Esophagus muscularis mucosa (tissue), 4 donors: ENCODE measurements at regions not wholly inside any gene's neighbourhood (a gene's known extent, or its start where the extent isn't known, plus 50 kb on each side); places are given as distances from the start of the nearest gene placed in this dataset.

Source experiments
- DNase-seq: peaks from one replicate; pipeline ENCODE4 v3.0.0-alpha.2; 2017; ENCODE audit errors: extremely low spot score
- H3K27ac ChIP-seq, 4 donors: fragments of 200-600 bp; sonication (generic); replicated peaks in 1 of 4; 1 replicate in 3 of 4; 2 replicates in 1 of 4; pipeline ENCODE4 v1.5.1; 2016 to 2019; ENCODE audit warnings: mild to moderate bottlenecking in 1 of 4
- H3K27me3 ChIP-seq, 4 donors: fragments of 200-600 bp; sonication (generic); one replicate each; pipeline versions ENCODE4 v1.5.1 to v1.6.0; 2016 to 2019
- H3K36me3 ChIP-seq, 4 donors: fragments of 200-600 bp; sonication (generic); one replicate each; pipeline ENCODE4 v1.5.1; 2016 to 2019
- H3K4me1 ChIP-seq, 4 donors: fragments of 200-600 bp; sonication (generic); one replicate each; pipeline ENCODE4 v1.5.1; 2016 to 2019
- H3K4me3 ChIP-seq, 4 donors: fragments of 200-600 bp; sonication (generic); 1 replicate in 2 of 4; 2 replicates in 2 of 4; pipeline ENCODE4 v1.5.1; 2016 to 2019; ENCODE audit warnings: mild to moderate bottlenecking in 4 of 4, moderate library complexity in 1 of 4
- H3K9me3 ChIP-seq, 4 donors: fragments of 200-600 bp; sonication (generic); 1 replicate in 3 of 4; 2 replicates in 1 of 4; pipeline ENCODE4 v1.5.1; 2016 to 2019
- CTCF ChIP-seq, 3 experiments: fragments of 200-600 bp in 2 of 3; fragments of 450-650 bp in 1 of 3; sonication (generic) in 2 of 3; IDR thresholded peaks; one replicate each; pipeline ENCODE4 v1.5.1; 2017 to 2019; ENCODE audit warnings: antibody characterized with exemption in 3 of 3, mild to moderate bottlenecking in 2 of 3, moderate library complexity in 1 of 3
- EP300 ChIP-seq: sonication (generic); formaldehyde crosslinking; IDR thresholded peaks from one replicate; pipeline ENCODE4 v1.6.1; 2017; ENCODE audit warnings: antibody characterized with exemption
- POLR2A ChIP-seq: fragments of 450-650 bp; IDR thresholded peaks from one replicate; pipeline ENCODE4 v1.6.1; 2017; ENCODE audit warnings: antibody characterized with exemption, moderate library complexity, mild to moderate bottlenecking, low read depth
- POLR2AphosphoS5 ChIP-seq, 2 donors: sonication (generic); formaldehyde crosslinking; IDR thresholded peaks; one replicate each; pipeline ENCODE4 v1.6.1; 2017; ENCODE audit warnings: antibody characterized with exemption in 2 of 2
- WGBS: methylation state at CpG from one replicate; pipeline ENCODE4 v1.1.5; 2018; 5-methylcytosine and 5-hydroxymethylcytosine counted together
- intact Hi-C: fragments of 100-400 bp; cut with DNase I; formaldehyde crosslinking; loops from one replicate; pipeline ENCODE4 v1.15.1; 2023

- 98% methylated on average over 11 of the region's 11 CpGs for WGBS
- TF ChIP-seq CTCF (IDR thresholded peaks at IDR 0.05) (no peak), POLR2A (no peak), POLR2AphosphoS5 (IDR thresholded peaks at IDR 0.05) (no peak), EP300 (no peak)
- Histone ChIP-seq H3K27me3 (no peaks in the 10 kb centered on the region), H3K4me1 (no peaks in the 10 kb centered on the region), H3K36me3 (no peaks in the 10 kb centered on the region), H3K27ac (no peak overlapping the region), H3K4me3 (no peak overlapping the region), H3K9me3 (peaks cover 0 to 8% (median 4%) of the 10 kb centered on the region in 4 donors)
- DNase-seq: no peak
- intact Hi-C loops: no loop called here
These were observed 201.9 kb downstream of the DMAC1 start for GRCh38 chr9:7597716-7598115.

GRCh38 chr9:7592321-7593316 is 207.0 kb downstream of the DMAC1 start:
- H3K9me3 ChIP-seq: peaks cover 0 to 8% (median 4%) of the 10 kb centered on the region in 4 donors
- H3K27me3 ChIP-seq: no peaks in the 10 kb centered on the region
- intact Hi-C loops: no loop called here
- no peaks in the 10 kb centered on the region for H3K4me1 ChIP-seq
- 60% methylated on average over 10 of the region's 10 CpGs for WGBS
- H3K4me3 ChIP-seq: no peak overlapping the region
- no peak for DNase-seq
- H3K27ac ChIP-seq: no peak overlapping the region
- no peak for TF ChIP-seq EP300
- no peak for TF ChIP-seq POLR2AphosphoS5 (IDR thresholded peaks at IDR 0.05)
- TF ChIP-seq POLR2A: no peak
- no peak for TF ChIP-seq CTCF (IDR thresholded peaks at IDR 0.05)
- no peaks in the 10 kb centered on the region for H3K36me3 ChIP-seq

- DNase-seq: no peak
- TF ChIP-seq POLR2A (no peak), CTCF (IDR thresholded peaks at IDR 0.05) (no peak), POLR2AphosphoS5 (IDR thresholded peaks at IDR 0.05) (no peak), EP300 (no peak)
- H3K4me1 ChIP-seq: no peaks in the 10 kb centered on the region
- WGBS: 87% methylated on average over 2 of the region's 2 CpGs
- no peak overlapping the region for H3K4me3 ChIP-seq
- H3K27ac ChIP-seq: no peak overlapping the region
- intact Hi-C loops: no loop called here
- no peaks in the 10 kb centered on the region for H3K27me3 ChIP-seq
- H3K9me3 ChIP-seq: peaks cover 0 to 8% (median 4%) of the 10 kb centered on the region in 4 donors
- no peaks in the 10 kb centered on the region for H3K36me3 ChIP-seq
These were observed 208.1 kb downstream of the DMAC1 start for GRCh38 chr9:7591501-7591900.

GRCh38 chr9:7580568-7580967 is 219.0 kb downstream of the DMAC1 start:
- WGBS: 72% methylated on average over 5 of the region's 5 CpGs
- Histone ChIP-seq H3K4me1 (no peaks in the 10 kb centered on the region), H3K9me3 (no peaks in the 10 kb centered on the region), H3K27me3 (no peaks in the 10 kb centered on the region), H3K36me3 (no peaks in the 10 kb centered on the region), H3K4me3 (no peak overlapping the region), H3K27ac (no peak overlapping the region)
- no peak for DNase-seq
- TF ChIP-seq CTCF (IDR thresholded peaks at IDR 0.05): no peak
- no peak for TF ChIP-seq POLR2A
- no peak for TF ChIP-seq POLR2AphosphoS5 (IDR thresholded peaks at IDR 0.05)
- no peak for TF ChIP-seq EP300
- intact Hi-C loops: no loop called here
